GM23248 (cell line): ENCODE measurements at regions not wholly inside any gene's neighbourhood (a gene's known extent, or its start where the extent isn't known, plus 50 kb on each side); places are given as distances from the start of the nearest gene placed in this dataset.

Experiments
- DNase-seq: peaks from one replicate; pipeline ENCODE4 v3.0.0-alpha.2; 2015
- H2AFZ ChIP-seq: fragments of 200-600 bp; sonication (generic); 2 replicates; pipeline ENCODE4 v1.6.1; 2016; ENCODE audit warnings: antibody characterized with exemption
- H3F3A ChIP-seq: fragments of 200-600 bp; sonication (generic); 2 replicates; pipeline ENCODE4 v1.6.1; 2016; ENCODE audit warnings: mild to moderate bottlenecking, antibody characterized with exemption, mixed run types; ENCODE audit not compliant: insufficient read depth
- H3K27ac ChIP-seq: fragments of 200-600 bp; sonication (generic); 2 replicates; pipeline ENCODE4 v1.5.1; 2016; ENCODE audit warnings: mild to moderate bottlenecking
- H3K27me3 ChIP-seq: fragments of 200-600 bp; sonication (generic); replicated peaks from 2 replicates; pipeline ENCODE4 v1.6.1; 2016; ENCODE audit warnings: mild to moderate bottlenecking; ENCODE audit not compliant: insufficient read depth
- H3K36me3 ChIP-seq: fragments of 200-600 bp; sonication (generic); 2 replicates; pipeline ENCODE4 v1.6.1; 2016; ENCODE audit warnings: low read depth, mild to moderate bottlenecking
- H3K4me1 ChIP-seq: fragments of 200-600 bp; sonication (generic); 2 replicates; pipeline ENCODE4 v1.6.1; 2016; ENCODE audit warnings: mild to moderate bottlenecking; ENCODE audit not compliant: insufficient read depth
- H3K4me2 ChIP-seq: fragments of 200-600 bp; sonication (generic); one replicate; pipeline ENCODE4 v1.6.1; 2016; ENCODE audit warnings: mild to moderate bottlenecking; ENCODE audit not compliant: unreplicated experiment
- H3K4me3 ChIP-seq: fragments of 200-600 bp; sonication (generic); 2 replicates; pipeline ENCODE4 v1.5.1; 2016; ENCODE audit warnings: mild to moderate bottlenecking
- H3K79me2 ChIP-seq: fragments of 200-600 bp; sonication (generic); 2 replicates; pipeline ENCODE4 v1.6.1; 2016; ENCODE audit warnings: mild to moderate bottlenecking; ENCODE audit not compliant: insufficient read depth
- H3K9ac ChIP-seq: fragments of 200-600 bp; sonication (generic); 2 replicates; pipeline ENCODE4 v1.6.1; 2016; ENCODE audit warnings: mild to moderate bottlenecking
- H3K9me2 ChIP-seq: fragments of 200-600 bp; sonication (generic); 2 replicates; pipeline ENCODE4 v1.6.1; 2016; ENCODE audit warnings: mixed run types, mild to moderate bottlenecking, moderate library complexity; ENCODE audit not compliant: insufficient read depth
- H3K9me3 ChIP-seq: fragments of 200-600 bp; sonication (generic); one replicate; pipeline ENCODE4 v1.6.1; 2017; ENCODE audit warnings: low read depth
- H4K20me1 ChIP-seq: fragments of 200-600 bp; sonication (generic); 2 replicates; pipeline ENCODE4 v1.6.0; 2016; ENCODE audit not compliant: insufficient read depth
- EZH2 ChIP-seq: fragments of 200-600 bp; sonication (generic); IDR thresholded peaks from 2 replicates; pipeline ENCODE4 v1.6.1; 2018; ENCODE audit warnings: antibody characterized with exemption, mild to moderate bottlenecking; ENCODE audit not compliant: insufficient read depth, poor library complexity, severe bottlenecking
- EZH2phosphoT487 ChIP-seq: fragments of 200-600 bp; sonication (generic); IDR thresholded peaks from 2 replicates; pipeline ENCODE4 v1.6.1; 2018; ENCODE audit warnings: antibody characterized with exemption, moderate library complexity, mild to moderate bottlenecking, low read depth; ENCODE audit not compliant: insufficient read depth
- WGBS, 2 experiments: methylation state at CpG; one replicate each; pipeline ENCODE4 v1.1.6; 2015 to 2017; ENCODE audit warnings: low lambda C conversion rate in 2 of 2, low coverage in 1 of 2; ENCODE audit errors: missing lambda C conversion rate in 2 of 2; 5-methylcytosine and 5-hydroxymethylcytosine counted together
- in situ Hi-C: fragments of 300-500 bp; cut with MboI; formaldehyde crosslinking; loops from 2 replicates; pipeline ENCODE4 v1.15.0; 2020

- Histone ChIP-seq H3K4me1 (no peaks in the 10 kb centered on the region), H4K20me1 (no peaks in the 10 kb centered on the region), H3K27ac (no peak overlapping the region), H3K9me2 (no peaks in the 10 kb centered on the region), H3K4me3 (no peak overlapping the region), H3K9ac (no peak overlapping the region), H3K36me3 (no peaks in the 10 kb centered on the region), H2AFZ (no peak overlapping the region), H3K4me2 (no peak overlapping the region), H3K79me2 (no peaks in the 10 kb centered on the region), H3K27me3 (no peaks in the 10 kb centered on the region), H3K9me3 (no peaks in the 10 kb centered on the region), H3F3A (no peaks in the 10 kb centered on the region)
- in situ Hi-C loops = no loop called here
- no peak for TF ChIP-seq EZH2
- no peak for TF ChIP-seq EZH2phosphoT487
- DNase-seq = no peak
Measured at GRCh38 chr5:103919506-103919905, 356.9 kb upstream of the NUDT12 start.

- in situ Hi-C loops = no loop called here
- Histone ChIP-seq H3K27ac (no peak overlapping the region), H3K4me2 (no peak overlapping the region), H3K4me1 (no peaks in the 10 kb centered on the region), H3K9me3 (no peaks in the 10 kb centered on the region), H3K9me2 (no peaks in the 10 kb centered on the region), H3K9ac (no peak overlapping the region), H3K36me3 (no peaks in the 10 kb centered on the region), H3K79me2 (no peaks in the 10 kb centered on the region), H4K20me1 (no peaks in the 10 kb centered on the region), H3K27me3 (no peaks in the 10 kb centered on the region), H3K4me3 (no peak overlapping the region), H3F3A (no peaks in the 10 kb centered on the region), H2AFZ (no peak overlapping the region)
- TF ChIP-seq EZH2 = no peak
- no peak for TF ChIP-seq EZH2phosphoT487
- no peak for DNase-seq
Measured at GRCh38 chr5:103918668-103919367, 356.2 kb upstream of the NUDT12 start.

- Histone ChIP-seq H3K4me2 (no peak overlapping the region), H3K4me1 (no peaks in the 10 kb centered on the region), H3K9me2 (no peaks in the 10 kb centered on the region)
Measured at GRCh38 chr5:103915081-103915480, 352.5 kb upstream of the NUDT12 start.

GRCh38 chr5:103910786-103911185, 348.2 kb upstream of the NUDT12 start:
- WGBS, 2 experiments = 0 to 1% methylated on average over 2 of the region's 2 CpGs

More at GRCh38 chr5:103915081-103915480, 352.5 kb upstream of the NUDT12 start:
- in situ Hi-C loops = no loop called here
- Histone ChIP-seq H2AFZ (no peak overlapping the region), H3K4me3 (no peak overlapping the region), H3F3A (no peaks in the 10 kb centered on the region), H3K36me3 (no peaks in the 10 kb centered on the region), H3K9me3 (no peaks in the 10 kb centered on the region), H3K27me3 (no peaks in the 10 kb centered on the region), H3K79me2 (no peaks in the 10 kb centered on the region), H3K27ac (no peak overlapping the region), H3K9ac (no peak overlapping the region), H4K20me1 (no peaks in the 10 kb centered on the region)
- no peak for DNase-seq
- TF ChIP-seq EZH2phosphoT487 (no peak), EZH2 (no peak)
- WGBS, 2 experiments = 18 to 27% methylated on average over 1 of the region's 1 CpG

GRCh38 chr5:103910011-103910410, 347.4 kb upstream of the NUDT12 start:
- Histone ChIP-seq H3K27ac (no peak overlapping the region), H3K4me2 (no peak overlapping the region), H3K36me3 (no peaks in the 10 kb centered on the region), H2AFZ (no peak overlapping the region), H3K79me2 (no peaks in the 10 kb centered on the region), H3K9ac (no peak overlapping the region), H3K4me3 (no peak overlapping the region), H3K27me3 (no peaks in the 10 kb centered on the region), H3K4me1 (no peaks in the 10 kb centered on the region), H3F3A (no peaks in the 10 kb centered on the region), H3K9me3 (no peaks in the 10 kb centered on the region), H4K20me1 (no peaks in the 10 kb centered on the region), H3K9me2 (no peaks in the 10 kb centered on the region)
- WGBS, 2 experiments = 21 to 26% methylated on average over 2 of the region's 2 CpGs
- TF ChIP-seq EZH2 (no peak), EZH2phosphoT487 (no peak)
- DNase-seq = no peak
- in situ Hi-C loops = no loop called here

More at GRCh38 chr5:103910786-103911185, 348.2 kb upstream of the NUDT12 start:
- no peaks in the 10 kb centered on the region for H4K20me1 ChIP-seq
- H3K27me3 ChIP-seq = no peaks in the 10 kb centered on the region
- H3K27ac ChIP-seq = no peak overlapping the region
- in situ Hi-C loops = no loop called here
- no peaks in the 10 kb centered on the region for H3K4me1 ChIP-seq
- no peak overlapping the region for H2AFZ ChIP-seq
- H3K4me3 ChIP-seq = no peak overlapping the region
- no peaks in the 10 kb centered on the region for H3K9me2 ChIP-seq
- H3K9me3 ChIP-seq = no peaks in the 10 kb centered on the region
- no peak overlapping the region for H3K9ac ChIP-seq
- no peak for TF ChIP-seq EZH2phosphoT487
- H3K4me2 ChIP-seq = no peak overlapping the region
- no peaks in the 10 kb centered on the region for H3K79me2 ChIP-seq
- no peaks in the 10 kb centered on the region for H3F3A ChIP-seq
- DNase-seq = no peak
- H3K36me3 ChIP-seq = no peaks in the 10 kb centered on the region
